GDM1 (cell line): ENCODE measurements at regions not wholly inside any gene's neighbourhood (a gene's known extent, or its start where the extent isn't known, plus 50 kb on each side); places are given as distances from the start of the nearest gene placed in this dataset.

Experiments
- DNase-seq: peaks from one replicate; lab custom pipeline; 2025; lab: John Stamatoyannopoulos, UW

DNA sequence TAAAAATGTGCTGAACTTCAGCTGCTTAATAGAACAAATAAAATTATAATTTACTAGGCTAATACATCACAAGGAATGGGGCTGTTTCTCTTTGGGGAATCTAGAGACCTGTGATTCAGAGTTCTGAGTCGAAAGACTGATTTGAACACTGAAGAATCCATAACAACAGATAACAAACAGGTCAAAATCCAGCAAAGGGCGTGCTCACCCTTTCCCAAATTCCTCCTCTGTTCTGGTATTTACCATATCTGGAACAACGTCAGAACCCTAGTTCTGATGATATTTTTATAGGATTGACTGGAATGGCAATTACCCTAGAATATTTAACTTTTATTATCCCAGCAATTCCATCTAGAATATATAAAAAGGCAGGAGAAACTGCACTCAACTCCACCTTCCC is 66.0 kb upstream of the ITGA6 start:
- DNase-seq, result no peak

- no peak for DNase-seq
Observed at GRCh38 chr2:172361840-172362239, 65.5 kb upstream of the ITGA6 start.

GRCh38 chr2:172364261-172364660 is 63.1 kb upstream of the ITGA6 start:
- DNase-seq, result no peak

- no peak for DNase-seq
Observed at GRCh38 chr2:172366596-172367150, 60.7 kb upstream of the ITGA6 start.

- DNase-seq, result no peak
Observed at GRCh38 chr2:172370821-172371455, 56.4 kb upstream of the ITGA6 start.

DNA sequence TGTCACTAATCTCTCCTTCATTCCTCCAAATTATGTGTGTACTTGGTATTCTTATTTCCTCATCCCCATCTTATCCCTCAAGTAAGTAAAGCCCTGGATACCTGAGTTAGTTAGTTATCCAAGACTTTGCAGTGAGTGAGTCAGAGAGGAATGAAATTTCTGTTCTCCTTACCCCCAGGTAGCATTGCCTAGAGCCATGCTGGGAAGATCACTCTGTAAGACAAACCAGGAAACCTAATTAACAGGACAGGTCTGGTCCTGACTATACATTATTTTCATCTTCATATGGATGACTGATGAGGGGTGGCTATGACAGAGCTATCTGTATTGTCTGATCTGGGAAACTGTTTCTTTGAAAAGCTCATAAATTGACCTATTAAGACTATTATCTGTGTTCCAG is 55.0 kb upstream of the ITGA6 start:
- no peak for DNase-seq

- no peak for DNase-seq
Observed at GRCh38 chr2:172373076-172373475, 54.3 kb upstream of the ITGA6 start.

GRCh38 chr2:172373766-172374165 is 53.6 kb upstream of the ITGA6 start:
- no peak for DNase-seq

GRCh38 chr2:172374318-172375240 is 52.8 kb upstream of the ITGA6 start:
- DNase-seq, result no peak

- DNase-seq, result no peak
Observed at GRCh38 chr2:172375251-172375650, 52.1 kb upstream of the ITGA6 start.

DNA sequence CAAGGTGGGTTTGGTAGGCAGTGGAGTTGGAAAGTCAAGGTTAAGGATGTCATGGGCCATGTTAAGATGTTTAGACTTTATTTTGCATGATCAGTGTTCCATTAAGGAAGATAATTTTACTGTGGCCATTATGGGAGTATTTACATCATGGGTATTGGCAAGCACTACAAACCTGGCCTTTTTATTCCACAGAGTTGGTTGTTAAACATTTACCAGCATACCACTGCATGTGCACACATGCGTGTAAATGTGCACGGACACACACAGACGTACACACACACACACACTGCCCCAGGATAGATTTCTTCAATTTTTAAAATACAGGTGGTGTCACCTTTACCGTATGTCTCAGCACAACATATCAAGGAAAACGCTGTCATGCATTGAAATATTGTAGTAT is 51.4 kb upstream of the ITGA6 start:
- no peak for DNase-seq

DNA sequence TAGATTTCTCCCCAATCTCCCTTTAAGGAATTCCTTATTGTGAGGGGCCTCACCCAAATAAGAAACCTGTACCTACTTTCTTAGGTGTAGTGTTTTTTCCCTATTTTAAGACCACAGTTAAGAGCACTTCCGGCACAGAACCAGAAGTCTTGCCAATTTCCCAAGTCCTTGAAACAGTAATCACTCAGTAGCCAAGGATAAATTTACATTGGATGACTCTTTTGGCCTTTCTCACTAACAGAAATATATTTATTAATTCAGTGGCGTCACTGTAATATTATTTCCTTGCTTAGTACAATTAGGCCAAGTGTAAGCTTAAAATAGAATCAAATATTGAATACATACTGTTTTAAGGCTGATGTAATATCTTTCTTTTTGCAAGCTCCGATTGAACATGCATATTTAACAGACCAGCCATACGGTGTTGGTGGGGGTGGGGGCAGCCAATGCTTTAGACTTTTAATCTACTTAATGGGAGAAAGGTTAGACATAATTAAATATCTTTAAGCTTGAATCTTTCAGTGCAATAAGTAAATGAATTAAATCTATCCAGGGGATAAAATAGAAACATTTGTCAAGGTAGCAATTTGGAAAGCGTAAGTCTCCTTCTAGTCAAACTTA is 50.8 kb upstream of the ITGA6 start:
- no peak for DNase-seq

GRCh38 chr2:172377408-172377807 is 50.0 kb upstream of the ITGA6 start:
- DNase-seq, result no peak
